Islet of Langerhans (tissue), 1 donor: ENCODE measurements at regions not wholly inside any gene's neighbourhood (a gene's known extent, or its start where the extent isn't known, plus 50 kb on each side); places are given as distances from the start of the nearest gene placed in this dataset.

ENCODE experiments used
- FAIRE-seq: peaks from one replicate; lab custom pipeline; 2011; peaks lifted over from hg19 to GRCh38; lab: Jason Lieb, UNC

DNA sequence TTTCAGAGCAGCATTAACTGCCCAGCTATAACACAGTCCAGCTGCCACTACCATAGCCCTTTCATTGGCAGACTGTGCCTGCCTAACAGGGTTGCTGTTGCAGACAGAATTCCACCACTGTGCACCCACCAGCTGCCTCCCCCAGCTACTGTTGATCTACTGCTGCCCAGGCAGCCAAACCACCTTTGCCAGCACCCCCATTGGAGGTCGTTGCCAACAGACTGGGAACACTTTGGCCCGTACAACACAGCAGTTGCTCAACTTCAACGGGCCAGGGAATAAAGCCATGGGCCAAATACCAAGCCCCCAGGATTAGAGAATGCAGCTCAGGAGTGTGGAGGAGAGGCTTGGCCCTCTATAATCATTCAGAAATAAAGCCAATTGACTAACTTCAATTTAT lies 473.6 kb downstream of the CDH11 start:
- FAIRE-seq, result no peak

DNA sequence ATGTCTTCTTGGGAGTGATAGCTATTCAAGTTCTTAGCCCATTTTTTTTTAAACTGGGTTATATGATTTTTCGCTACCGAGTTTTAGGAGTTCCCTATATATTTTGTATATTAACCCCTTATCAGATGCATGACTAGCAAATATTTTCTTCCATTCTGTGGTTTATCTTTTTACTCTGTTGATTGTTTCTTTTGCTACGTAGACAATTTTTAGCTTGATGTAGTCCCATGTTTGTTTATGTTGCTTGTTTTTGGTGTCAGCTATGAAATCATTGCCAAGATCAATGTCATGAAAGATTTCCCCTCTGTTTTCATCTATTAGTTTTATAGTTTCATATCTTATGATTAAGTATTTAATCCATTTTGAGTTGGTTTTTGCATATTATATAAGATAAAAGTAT lies 480.5 kb downstream of the CDH11 start:
- FAIRE-seq, result no peak

DNA sequence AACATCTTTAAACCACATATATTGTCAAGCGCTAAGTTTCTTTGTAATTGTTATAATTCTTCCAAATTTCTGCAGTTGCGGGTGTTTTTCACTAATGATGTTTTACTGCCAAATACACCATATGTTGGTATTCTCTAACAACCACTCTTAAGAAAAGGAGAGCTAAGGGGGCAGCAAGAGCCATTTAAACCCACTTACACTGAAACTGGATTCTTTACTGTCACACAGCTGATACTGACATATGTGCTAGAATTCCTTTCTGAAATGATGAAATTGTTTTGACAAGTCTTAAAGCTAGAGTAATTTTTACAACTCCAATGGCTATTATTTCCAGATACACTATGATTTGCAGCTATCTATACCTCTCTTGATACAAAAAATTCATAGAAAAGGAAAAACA lies 483.1 kb downstream of the CDH11 start:
- no peak for FAIRE-seq

DNA sequence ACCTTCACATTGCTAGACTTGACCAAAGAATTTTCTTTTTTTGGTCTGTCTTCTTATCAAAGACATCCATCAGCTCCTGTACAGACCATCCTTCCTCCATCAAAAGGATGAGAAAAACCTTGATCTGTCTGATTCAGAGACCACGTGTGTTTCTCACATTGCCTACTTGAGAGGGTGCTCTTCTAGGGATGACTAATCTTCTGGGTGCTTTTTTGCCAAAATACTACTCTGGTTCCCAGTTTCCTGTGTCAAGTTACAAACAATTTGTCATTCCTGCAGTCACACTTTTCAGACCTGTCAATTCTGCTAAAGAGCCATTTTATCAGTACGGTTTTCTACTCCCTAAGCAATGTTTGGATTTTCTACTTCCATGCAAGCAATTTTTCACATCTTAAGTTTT lies 492.2 kb downstream of the CDH11 start:
- FAIRE-seq, result no peak

DNA sequence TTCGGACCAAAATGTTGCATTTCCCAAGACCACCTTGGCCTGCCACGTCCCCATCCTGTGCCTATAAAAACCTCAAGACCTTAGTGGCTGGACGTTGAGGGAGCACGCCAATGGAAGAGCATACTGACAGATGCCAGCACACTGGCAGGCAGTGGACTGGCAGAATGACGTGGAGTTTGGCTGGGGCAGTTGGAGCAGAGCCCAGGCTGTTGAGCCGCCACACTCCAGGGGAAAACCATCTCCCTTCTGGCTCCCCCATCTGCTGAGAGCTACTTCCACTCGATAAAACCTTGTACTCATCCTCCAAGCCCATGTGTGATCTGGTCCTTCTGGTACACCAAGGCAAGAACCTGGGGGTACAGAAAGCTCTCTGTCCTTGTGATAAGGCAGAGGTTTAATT lies 494.1 kb downstream of the CDH11 start:
- FAIRE-seq, result no peak

DNA sequence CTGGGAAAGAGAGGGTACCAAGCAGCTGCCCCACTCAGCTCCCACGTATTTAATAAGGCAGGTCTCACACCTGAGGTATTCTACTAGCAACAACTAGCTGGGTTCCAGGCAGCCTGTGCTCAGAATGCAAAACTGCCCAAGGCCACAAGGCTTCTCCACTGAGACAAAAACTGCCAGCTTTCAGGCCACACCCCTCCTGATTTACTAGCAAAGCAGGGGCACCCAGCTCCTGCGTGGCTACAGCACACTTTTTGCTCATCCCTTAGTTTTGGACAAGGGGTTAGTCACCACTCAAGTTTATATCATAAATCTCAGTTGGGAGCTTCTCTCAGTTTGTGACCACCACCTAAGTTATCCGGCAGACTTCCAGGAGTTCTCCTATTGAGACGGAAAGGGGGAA lies 494.6 kb downstream of the CDH11 start:
- FAIRE-seq, result no peak

DNA sequence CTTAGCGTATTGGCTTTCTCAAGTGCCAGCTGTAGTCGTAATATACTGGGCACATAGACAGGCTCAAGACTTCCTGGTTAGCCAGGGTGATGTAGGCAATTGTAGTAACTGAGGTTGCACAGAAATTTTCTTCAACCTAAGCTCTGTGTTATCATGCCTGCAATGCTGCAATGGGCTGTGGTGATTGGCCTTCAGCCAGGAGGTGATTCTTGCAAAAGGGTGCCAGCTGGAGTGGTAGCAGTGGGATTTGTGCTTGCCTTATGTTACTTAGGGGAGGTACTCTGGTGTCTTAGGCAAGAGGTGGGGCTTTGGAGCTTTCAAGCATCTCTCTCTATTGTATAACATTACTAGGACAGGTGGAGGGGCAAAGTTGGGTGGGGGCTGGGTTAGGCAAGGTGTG lies 495.1 kb downstream of the CDH11 start:
- FAIRE-seq, result no peak

DNA sequence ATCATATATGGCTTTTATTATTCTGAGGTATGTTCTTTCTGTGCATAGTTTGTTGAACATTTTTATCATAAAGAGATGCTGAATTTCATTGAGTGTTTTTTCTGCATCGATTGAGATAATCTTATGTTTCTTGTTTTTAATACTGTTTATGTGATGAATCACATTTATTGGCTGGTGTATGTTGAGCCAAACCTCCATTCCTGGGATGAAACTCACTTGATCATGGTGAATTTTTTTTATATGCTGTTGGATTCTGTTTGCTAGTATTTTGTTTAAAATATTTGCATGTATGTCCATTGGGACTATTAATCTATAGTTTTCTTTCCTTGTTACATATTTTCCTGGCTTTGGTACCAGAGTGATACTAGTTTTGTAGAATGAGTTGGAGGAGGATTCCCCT lies 500.2 kb downstream of the CDH11 start:
- no peak for FAIRE-seq

DNA sequence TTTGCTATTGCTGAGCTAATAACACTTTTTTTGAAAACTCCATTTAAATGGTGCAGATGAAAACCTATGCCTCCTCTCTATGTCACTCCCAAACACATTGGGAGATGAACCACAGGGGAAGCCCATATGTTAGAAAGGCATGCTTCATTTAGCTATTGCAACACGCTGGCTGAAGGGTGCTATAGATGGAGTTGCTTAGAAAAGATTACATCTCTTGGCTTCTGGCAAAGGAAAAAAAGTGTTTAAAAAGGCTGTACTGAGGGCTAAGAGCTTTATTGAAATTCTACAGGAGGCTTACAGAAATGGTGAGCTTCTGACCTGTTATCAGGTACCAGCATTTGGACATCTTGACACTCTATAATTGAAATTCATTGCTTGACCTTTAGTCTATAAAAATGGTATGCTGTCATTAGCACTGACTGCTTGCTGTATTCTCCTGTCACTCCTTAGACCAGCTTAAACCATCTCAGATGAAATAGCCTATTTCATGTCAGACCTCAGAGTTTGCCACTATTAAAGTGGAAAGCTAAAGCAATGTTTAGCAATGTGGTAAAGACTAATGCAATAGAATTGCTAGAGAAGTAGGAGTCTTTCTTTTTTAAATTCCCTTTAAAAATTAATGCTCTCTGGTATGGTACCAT lies 503.9 kb downstream of the CDH11 start:
- no peak for FAIRE-seq

DNA sequence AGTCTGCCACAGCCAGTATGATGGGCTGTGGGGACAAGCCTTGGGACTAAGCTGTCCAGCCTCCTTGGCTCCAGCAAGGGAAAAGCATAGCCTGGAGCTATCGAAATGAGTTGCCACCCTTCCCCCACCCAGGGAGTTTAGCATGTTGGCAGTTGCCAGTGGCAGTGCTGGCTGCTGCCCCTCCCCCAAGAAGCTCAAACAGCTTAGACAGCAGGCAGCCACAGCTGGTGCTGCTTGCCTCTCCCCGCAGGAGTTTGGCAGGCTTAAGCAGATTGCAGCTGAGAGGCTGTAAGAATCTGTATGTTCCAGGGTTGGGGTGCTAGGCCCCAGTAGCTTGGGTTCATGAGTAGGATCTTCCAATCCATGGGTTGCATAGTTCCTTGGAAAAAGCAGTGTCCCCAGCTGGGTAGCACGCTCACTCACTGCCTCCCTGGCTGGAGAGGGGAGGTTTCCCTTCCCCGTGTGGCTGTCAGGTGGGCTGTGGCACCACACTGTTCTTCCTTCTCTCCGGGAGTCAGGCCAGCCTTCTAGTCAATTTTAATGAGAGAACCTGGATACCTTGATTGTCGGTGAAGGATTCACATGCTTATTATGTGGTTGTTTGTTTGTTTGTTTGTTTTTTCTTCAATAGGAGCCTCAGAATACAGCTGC lies 506.1 kb downstream of the CDH11 start:
- FAIRE-seq, result no peak

DNA sequence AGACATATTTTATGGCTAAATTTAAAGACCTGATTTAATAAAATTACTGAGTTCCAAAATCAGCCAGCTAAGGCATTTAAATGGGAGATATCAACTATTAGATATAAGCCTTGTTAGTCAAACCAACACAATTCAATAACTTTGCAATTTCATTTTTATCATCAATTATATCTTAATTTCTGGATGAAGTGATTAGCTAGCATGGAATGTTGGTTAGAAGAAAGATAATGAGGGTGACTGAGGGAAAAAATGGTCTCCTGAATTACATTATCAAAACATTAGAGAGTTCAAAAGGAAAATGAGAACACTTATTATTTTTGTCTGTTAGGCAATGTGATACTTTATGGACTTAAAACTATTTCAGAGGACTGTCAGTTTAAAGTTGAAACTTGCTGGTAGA lies 525.7 kb downstream of the CDH11 start:
- FAIRE-seq, result no peak

DNA sequence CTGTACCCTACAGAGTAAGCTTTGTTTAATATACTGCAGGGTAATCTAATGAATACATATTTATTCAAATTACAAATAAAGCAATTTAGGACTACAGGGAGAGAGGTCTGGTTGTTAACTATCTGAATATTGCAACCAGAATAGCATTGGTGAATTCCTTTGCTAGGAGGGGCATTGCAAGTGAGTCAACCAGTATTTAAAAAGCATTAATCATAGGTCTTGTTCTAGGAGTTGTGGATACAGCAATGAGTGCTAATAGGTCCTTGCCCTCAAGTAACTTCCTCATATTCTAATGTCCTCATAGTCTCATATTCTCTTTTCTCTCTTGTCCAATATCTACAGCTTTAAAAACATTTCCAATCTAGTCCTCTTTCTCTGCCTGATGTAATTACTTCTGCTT lies 531.4 kb downstream of the CDH11 start:
- no peak for FAIRE-seq

DNA sequence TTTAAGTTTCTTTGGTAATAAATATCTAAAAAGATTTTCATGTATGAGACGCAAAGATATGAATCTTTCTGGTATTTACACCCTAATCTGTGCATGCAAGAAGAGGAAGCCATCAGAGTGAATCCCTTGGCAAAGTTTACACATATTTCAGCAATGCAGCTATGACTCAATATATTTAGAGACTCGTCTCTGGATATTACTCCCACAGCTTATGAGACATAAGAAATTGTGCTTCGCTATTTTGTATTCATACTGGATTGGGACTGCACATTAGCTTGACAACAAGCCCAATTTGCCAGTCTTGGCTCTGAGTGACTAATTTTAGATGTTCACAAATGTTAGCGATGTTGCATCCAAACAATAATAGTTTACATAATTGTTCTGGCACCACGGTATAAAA lies 532.0 kb downstream of the CDH11 start:
- no peak for FAIRE-seq

DNA sequence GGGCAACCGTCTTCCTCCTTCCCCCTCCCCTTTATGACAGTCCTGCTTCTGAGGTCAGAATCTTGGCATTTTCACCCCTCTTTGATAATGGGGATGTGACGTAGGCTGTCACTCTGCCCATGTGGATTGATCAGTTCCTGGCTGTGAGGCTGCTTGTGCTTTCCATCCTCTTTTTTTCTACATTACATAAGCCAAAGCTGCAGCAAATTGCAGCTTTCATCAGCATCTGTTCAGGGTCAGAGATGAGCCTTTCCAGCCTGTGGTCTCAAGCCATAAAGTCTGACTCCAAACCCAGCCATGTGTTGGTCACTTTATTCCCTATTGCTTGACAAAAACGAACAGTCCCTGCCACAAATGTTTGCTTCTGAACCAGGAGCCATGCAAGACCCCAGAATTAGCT lies 535.1 kb downstream of the CDH11 start:
- FAIRE-seq, result no peak

DNA sequence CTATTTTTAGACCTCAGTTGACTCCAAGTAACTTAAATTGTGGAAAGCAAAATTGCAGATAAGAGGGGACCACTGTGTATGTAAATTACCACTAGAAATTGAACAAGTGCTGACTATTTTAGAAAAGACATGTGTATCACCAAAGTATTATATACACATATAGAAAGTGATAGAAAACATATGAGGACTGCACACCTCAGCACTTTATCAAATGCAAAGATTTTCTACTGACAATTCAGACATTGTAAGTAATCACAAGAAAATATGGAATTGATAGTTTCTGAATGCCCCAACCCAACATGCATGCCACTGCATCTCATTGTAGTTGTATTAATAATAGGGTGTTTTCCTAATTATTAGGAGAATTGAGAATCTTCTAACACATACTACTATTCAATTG lies 536.5 kb downstream of the CDH11 start:
- no peak for FAIRE-seq

DNA sequence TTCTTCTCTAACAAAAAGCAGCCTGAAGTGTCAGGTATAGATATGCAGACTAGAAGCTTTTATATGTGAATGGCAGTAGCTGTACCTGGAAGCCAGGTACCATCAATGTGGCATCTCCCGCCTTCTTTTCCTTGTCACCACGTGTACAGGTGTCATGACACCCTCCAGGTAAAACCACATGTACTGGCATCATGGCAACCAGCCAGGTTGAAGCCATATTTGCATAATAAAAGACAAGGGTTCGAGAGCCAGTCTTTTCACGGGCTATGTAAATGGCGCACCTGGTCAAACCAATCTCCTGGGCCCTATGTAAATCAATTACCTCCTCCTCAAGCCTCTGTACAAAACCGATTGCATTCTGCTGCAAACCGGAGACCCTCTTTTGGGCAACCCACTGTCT lies 541.3 kb downstream of the CDH11 start:
- no peak for FAIRE-seq

DNA sequence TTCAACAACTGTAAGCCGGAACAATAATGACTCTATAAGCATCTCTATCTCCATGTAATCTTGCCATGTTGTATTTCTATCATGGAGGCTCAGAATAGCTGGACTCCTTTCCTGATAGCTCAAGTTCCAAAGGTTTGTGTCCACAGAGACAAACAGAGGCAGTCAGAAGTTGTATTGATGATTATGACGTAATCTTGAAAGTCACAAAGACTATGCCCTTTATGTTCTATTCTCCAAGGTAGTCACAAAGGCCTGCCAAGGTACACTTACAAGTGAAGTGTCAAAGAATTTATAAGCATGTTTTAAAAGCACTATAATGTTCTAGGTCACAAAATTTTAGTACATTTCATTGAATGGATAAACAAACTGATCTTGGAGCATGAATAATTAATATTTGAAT lies 542.2 kb downstream of the CDH11 start:
- no peak for FAIRE-seq

DNA sequence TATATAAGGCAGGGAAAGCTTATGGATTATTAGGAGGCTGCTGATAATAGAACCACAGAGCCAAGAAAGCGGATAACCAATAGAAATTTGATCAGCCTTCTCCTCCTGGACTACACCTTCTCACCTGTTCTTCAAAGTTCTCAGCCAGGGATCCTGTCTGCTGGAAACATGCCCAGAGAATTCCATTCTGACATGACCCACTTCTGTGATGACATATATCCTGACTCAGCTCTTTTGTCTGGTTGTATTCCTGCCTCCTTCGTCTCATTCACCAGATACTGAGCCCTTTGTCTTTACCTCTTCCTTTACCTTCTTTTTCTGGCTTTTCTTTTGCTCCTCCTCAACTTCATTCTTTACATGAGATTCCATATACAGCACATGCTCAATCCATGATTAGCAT lies 576.1 kb downstream of the CDH11 start:
- no peak for FAIRE-seq

DNA sequence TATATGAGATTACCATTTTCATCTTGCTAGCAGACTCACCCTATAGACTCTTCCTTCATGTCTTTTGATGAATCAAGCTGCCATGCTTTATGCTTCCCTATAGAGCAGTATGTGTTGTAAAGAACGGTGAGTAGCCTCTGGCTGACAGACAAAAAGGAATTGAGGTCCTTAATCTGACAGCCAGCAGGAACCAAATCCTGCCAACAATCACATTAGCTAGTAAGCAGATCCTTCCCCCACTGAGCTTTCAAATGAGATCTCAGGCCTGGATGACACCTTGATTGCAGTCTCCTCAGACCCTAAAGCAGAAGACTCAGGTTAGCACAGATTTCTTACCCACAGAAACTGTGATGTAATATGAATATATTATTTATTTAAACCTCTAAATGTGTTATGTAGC lies 577.0 kb downstream of the CDH11 start:
- FAIRE-seq, result no peak

DNA sequence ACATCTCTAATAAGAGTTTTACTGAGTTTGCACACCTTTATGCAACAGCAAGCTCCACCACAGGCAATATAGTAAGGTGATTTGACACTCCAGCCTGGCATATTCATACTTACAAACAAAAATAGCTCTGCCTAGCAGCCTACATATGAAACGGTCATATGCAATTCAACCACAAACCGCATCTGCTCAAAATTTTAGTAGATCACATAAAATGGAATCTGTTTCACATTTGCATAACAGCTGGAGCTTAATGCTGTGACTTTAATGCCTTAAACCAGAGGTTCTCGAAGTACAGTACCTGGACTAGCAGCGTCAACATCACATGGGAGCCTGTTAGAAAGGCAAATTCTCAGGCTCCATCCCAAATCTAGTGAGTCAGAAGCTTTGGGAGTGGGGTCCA lies 578.4 kb downstream of the CDH11 start:
- no peak for FAIRE-seq

DNA sequence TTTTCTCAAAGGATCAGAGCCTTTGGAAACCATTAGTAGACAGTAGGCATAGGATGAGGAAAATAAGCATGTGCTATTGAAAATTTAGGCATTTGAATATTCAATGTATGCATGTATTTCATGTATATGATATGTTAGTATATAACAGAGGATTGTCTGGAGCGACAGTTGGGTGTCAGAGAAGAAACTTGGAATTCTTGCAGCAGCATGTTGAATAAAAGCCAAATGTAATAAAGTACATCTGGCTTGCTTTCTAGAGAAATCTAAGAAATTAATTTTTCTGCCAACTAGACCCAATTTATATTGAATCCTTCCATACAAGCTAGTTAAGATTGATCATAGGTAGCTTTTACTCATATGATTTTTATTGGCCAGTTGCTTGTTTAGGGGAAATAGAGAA lies 578.8 kb downstream of the CDH11 start:
- FAIRE-seq, result no peak

DNA sequence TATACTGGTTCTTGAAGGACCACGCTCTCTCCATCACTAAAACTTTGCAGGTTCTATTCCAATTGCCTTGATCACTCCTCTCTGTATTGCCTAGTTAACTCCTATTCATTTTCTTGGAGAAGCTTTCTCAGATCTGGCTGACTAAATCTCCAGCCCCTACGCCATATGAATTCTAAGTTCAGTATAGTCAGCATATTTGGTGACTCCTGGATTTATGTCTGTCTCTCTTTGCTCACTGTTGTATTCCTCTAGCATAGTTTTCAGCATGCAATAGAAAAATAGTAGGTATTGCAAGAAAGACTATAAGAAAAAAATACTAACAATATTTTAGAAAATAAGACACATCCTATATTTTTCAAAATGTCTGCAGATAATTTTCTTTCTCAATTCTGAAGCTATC lies 579.7 kb downstream of the CDH11 start:
- no peak for FAIRE-seq

DNA sequence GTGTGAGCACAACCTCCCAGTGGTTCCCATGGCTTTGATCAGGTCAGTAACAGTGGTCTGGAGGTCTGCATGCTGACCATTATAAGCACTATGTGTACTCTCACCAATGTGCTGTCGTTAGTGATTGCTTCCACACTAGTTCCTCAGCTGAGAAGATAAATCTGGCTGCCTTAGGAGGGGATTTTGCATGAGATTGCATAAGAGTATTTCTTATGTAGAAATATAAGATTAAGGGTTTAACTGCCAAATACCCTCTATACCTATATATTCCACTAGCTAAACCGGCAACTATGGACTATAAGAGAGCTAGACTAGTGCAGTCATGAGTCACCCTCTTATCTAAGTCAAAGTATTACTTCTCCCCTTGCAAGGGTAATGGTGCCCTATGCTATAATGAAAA lies 580.2 kb downstream of the CDH11 start:
- no peak for FAIRE-seq

DNA sequence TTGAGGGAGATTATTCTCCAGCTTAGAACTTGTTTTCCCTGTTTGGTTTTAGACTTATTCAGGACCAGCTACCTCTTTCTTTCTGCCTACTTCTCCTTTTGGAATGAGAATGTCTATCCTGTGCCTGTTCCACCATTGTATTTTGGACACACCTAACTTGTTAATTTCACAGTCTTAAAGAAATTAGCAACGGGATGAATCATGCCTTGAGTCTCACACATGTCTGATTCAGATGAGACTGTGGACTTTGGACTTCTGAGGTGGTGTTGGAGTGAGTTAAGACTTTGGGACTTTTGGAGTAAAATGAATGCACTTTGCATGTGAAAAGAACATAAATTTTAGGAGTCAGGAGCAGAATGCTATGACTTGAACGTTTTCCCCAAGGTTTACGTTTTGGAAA lies 581.4 kb downstream of the CDH11 start:
- FAIRE-seq, result no peak
